IPS DF 19.7 (cell line): ENCODE measurements at regions not wholly inside any gene's neighbourhood (a gene's known extent, or its start where the extent isn't known, plus 50 kb on each side); places are given as distances from the start of the nearest gene placed in this dataset.

Experiments
- DNase-seq: peaks from one replicate; pipeline ENCODE4 v3.0.0-alpha.2; 2013; ENCODE audit warnings: low read depth, low spot score

DNA sequence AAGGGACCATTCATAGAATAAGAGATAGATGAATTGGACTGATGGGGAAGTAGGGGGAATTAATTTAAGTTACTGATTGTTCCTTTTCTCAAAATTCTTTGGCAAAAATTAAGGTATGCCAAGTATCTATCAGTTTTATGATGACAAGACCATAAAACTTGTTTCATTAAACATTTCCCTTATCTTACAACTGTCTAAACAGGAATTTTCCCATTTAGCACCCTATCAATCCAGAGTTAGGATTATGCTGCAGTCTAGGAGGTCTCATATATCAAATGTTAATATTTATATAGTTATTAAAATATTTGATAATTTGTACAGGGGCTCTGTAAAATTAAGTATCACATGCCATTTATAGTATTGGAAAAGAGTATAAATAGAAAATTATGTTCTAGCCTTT is 51.5 kb upstream of the ARID1B start:
- no peak for DNase-seq

DNA sequence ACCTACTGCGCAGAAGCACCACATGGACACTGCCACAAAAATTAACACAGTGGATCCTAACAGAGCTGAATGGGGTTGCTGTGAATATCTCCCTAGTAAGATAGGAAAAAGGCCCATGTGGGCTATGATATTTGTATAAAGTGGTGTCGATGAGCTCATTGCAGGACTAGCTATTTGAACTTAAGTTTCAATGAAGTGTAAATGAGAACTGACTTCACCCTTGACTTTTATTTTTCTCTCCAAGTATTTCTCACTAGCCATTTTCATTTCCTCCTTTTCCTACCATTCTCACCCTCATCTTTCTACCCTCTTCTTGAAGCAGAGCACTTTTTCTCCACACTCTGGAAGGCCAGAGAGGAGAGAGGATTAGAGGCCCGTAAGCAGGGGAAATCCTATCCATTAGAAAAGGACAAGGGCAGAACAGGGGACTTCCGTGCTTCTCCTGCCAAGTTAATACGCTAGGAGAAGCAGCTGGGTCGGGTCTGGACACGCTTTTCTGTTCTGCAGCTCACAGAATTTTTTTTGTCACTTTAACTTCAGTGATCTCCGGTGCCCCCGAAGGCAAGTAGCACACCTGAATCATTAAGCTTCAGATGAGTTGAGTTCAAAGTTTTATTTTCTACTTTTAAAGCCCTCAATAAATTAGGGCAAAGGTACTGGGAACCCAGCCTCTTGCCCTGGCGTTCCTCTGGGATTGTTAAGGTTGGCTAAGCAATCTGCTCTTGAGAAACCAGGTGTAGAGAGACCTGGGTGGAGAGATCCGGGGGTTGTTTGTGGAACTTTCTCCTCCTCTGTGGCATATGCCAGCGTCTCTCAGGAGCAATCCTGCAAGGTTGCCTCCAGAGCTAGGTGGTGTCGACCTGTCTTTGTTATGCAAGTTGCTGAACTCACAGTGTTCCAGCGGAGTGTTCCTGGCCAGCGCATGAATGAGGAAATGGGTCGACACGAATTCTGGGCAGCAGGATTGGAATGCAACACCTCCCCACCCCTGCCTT is 56.2 kb upstream of the ARID1B start:
- peak; percentile 82 for DNase-seq

GRCh38 chr6:156719720-156720563 is 57.2 kb upstream of the ARID1B start:
- no peak for DNase-seq

GRCh38 chr6:156719395-156719719 is 57.8 kb upstream of the ARID1B start:
- no peak for DNase-seq

GRCh38 chr6:156718647-156719394 is 58.4 kb upstream of the ARID1B start:
- DNase-seq: no peak

GRCh38 chr6:156717542-156717941 is 59.6 kb upstream of the ARID1B start:
- DNase-seq: no peak

- DNase-seq: no peak
These were observed 61.3 kb upstream of the ARID1B start for GRCh38 chr6:156715839-156716238.

GRCh38 chr6:156713548-156713947 is 63.6 kb upstream of the ARID1B start:
- no peak for DNase-seq

GRCh38 chr6:156710479-156710878 is 66.7 kb upstream of the ARID1B start:
- DNase-seq: no peak

GRCh38 chr6:156707818-156708217 is 69.4 kb upstream of the ARID1B start:
- no peak for DNase-seq

DNA sequence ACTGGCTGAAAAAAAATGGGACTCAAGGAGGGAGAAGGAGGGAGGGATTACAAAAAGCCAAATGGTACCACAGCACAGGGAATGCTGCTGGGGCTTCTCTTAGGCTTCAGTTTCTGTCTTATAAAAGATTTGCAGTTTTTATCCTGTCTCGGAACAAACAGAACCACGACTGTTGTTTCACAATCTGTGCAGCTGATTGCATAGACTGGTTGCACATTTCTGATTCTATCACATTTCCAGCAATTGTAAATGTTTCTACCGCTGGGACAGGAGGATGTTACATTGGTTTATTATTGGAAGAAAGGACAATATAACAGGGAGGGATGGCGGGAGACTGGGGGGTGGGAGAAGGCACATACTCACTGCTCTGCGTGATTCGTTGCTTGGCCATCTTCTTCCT is 73.5 kb upstream of the ARID1B start:
- no peak for DNase-seq

GRCh38 chr6:156701966-156702365 is 75.2 kb upstream of the ARID1B start:
- no peak for DNase-seq

GRCh38 chr6:156700440-156701057 is 76.6 kb upstream of the ARID1B start:
- no peak for DNase-seq

GRCh38 chr6:156699935-156700334 is 77.2 kb upstream of the ARID1B start:
- DNase-seq: no peak

GRCh38 chr6:156699017-156699421 is 78.2 kb upstream of the ARID1B start:
- no peak for DNase-seq

GRCh38 chr6:156698239-156699016 is 78.8 kb upstream of the ARID1B start:
- DNase-seq: no peak

DNA sequence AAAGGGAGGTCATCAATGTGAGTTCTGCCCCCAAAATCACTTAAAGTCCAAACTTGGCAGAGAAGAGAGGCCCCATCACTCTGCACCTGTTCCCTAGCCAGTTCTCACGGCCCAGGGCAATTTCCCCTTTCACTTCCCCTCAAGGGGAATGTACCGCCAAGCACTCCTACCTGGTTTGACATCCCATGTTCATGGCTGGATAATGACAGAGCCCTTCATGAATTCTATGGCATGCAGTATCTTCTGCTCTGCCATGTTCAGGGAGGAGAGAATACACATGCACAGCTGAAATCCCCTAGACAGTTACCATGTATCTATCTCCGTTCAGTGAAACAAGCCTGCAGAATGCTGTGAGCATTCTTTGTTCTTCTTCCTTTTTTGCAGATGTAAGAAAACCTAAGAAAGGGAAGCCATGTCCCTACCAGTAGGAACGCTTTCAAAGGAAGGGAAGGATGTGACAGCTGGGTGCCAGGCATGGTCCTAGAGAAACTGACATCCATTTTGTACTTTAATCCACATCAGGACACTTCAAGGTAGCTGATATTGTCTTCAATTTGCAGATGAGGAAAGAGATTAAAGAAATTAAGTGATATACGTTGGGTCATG is 79.8 kb upstream of the ARID1B start:
- no peak for DNase-seq

DNA sequence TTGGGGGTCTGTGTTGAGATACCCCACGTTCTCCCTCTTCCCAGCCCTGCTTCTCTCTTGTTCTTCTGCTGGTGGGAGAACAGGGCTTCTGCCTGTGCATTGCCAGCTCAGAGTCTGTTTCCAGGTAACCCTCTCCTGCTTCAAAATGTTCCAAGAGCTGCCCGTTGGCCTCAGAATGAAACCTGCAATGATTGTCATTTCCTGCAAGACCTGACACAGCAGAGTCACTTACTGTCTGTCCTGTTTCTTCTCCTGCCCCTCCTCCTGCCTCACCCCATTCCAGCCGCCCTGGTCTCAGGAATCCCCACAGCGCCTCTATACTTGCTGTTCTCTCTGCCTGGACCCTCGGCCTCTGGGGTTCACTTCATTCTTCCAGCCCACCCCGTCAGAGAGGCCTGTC is 81.4 kb upstream of the ARID1B start:
- DNase-seq: no peak

- no peak for DNase-seq
These were observed 82.5 kb upstream of the ARID1B start for GRCh38 chr6:156694679-156695078.

DNA sequence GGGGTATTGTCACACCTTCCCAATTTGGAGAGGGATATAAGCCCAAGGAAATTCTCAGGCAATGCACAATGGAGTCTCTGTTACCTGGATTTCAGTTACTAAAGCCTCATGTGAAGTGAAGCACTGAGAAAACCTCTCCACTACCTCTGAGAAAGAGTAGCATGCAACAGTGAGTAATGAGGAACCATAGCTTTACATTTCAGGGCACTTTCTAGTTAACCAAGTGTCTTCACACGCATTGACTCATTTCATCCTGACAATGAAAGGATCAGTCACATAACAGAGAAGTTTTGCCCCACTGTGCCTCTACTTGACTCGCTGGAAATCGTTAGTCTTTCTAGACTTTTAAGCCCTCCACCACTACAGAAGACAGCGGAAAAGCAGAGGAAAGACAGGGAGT is 86.2 kb upstream of the ARID1B start:
- no peak for DNase-seq
